ENCODE measurements at regions not wholly inside any gene's neighbourhood (a gene's known extent, or its start where the extent isn't known, plus 50 kb on each side); places are given as distances from the start of the nearest gene placed in this dataset.

DNA sequence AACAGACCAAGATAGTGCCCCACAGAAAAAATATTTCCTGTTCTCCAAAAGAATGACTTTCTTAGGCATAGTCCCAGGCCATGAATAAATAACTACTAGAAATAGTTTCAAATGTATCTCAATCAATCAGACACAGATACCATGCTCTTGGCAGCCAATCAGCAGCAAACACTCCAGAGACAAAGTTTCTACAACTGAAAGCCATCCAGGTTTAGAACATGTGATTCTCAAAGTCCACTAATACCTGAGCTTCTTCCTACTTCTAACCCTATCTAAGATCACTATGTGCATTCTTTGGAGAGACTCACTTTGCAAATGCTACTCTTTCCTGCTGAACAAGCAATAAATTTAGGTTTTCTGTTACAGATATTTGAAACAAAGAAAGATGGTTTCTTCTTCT lies 425.8 kb upstream of the GRIN3A start:
- TF ChIP-seq, protein P1, sequence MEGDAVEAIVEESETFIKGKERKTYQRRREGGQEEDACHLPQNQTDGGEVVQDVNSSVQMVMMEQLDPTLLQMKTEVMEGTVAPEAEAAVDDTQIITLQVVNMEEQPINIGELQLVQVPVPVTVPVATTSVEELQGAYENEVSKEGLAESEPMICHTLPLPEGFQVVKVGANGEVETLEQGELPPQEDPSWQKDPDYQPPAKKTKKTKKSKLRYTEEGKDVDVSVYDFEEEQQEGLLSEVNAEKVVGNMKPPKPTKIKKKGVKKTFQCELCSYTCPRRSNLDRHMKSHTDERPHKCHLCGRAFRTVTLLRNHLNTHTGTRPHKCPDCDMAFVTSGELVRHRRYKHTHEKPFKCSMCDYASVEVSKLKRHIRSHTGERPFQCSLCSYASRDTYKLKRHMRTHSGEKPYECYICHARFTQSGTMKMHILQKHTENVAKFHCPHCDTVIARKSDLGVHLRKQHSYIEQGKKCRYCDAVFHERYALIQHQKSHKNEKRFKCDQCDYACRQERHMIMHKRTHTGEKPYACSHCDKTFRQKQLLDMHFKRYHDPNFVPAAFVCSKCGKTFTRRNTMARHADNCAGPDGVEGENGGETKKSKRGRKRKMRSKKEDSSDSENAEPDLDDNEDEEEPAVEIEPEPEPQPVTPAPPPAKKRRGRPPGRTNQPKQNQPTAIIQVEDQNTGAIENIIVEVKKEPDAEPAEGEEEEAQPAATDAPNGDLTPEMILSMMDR (IDR thresholded peaks at IDR 0.05; ENCODE audit: low read length): no peak
- no peak for TF ChIP-seq EZH2 (optimal IDR thresholded peaks at IDR 0.05; ENCODE audit: low read depth, low read length)
